Activated T-helper 17 cell treated with anti-CD3 and anti-CD28 coated beads, Interleukin-2, amount 50 U/mL, for 72 hours (primary cell): ENCODE measurements at regions not wholly inside any gene's neighbourhood (a gene's known extent, or its start where the extent isn't known, plus 50 kb on each side); places are given as distances from the start of the nearest gene placed in this dataset.
"Not testable (repeated sequence)": the region's sequence is repeated elsewhere in the genome, so short reads cannot be mapped to it uniquely, and the experiment has no call there.

Experiments used
- ATAC-seq: fragments of 150-1000 bp; cut with Tn5 transposase; replicated peaks from 2 replicates; pipeline ENCODE4 v1.10.0; 2021; ENCODE audit warnings: mild to moderate bottlenecking, moderate library complexity
- H3K27ac Mint-ChIP-seq: one replicate; pipeline ENCODE4 v1.8.0; 2022; ENCODE audit warnings: mixed read lengths
- H3K27me3 Mint-ChIP-seq: one replicate; pipeline ENCODE4 v1.8.0; 2022; ENCODE audit warnings: mixed read lengths
- H3K36me3 Mint-ChIP-seq: one replicate; pipeline ENCODE4 v1.8.0; 2022; ENCODE audit warnings: low read depth, mild to moderate bottlenecking, mixed read lengths
- H3K4me1 Mint-ChIP-seq: one replicate; pipeline ENCODE4 v1.8.0; 2022; ENCODE audit warnings: mixed read lengths
- H3K4me3 Mint-ChIP-seq: one replicate; pipeline ENCODE4 v1.8.0; 2022; ENCODE audit warnings: mild to moderate bottlenecking, mixed read lengths
- H3K9me3 Mint-ChIP-seq: one replicate; pipeline ENCODE4 v1.8.0; 2022; ENCODE audit warnings: mixed read lengths

DNA sequence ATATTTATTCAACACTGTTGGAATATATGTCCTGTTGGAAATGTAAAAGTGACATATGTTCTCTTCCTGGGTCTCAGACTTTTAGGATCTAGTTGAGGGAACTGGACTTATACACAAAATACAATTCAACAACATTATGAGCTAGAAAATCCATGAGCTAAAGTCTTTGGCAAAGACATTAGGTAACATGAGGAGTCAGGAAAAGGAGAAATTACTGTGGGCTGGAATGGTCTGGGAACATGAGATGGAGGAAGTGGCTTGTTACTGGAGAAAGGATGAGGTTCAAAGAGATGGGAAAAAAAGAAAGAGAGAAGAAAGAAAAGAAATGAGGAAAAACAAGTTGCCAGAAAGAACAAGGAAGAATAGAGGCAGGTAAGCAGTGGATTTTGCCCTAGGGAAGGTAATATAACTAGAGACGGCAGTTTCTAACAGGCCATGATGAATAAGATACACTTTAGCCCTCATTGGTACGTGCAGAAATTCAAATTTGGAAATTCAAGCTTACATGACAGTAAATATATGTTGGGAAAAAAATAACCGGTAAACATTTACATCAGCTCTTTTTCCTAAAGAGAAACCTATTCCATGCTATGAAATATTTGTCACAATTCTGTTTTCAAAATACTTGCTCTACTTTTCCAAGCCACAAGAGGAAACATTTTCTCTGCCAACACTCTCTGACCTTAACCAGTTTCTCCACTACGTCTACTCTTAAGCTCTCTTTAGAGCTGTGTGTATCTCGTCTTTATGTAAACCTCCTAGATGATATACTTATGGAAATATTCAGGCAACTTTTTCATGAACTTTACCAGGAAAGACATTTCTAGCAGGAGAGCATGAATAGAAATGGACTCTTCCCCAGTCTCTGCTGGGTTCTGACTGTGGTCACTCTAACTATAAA lies 268.8 kb upstream of the BTG1 start:
- Mint-ChIP-seq H3K4me1 (peaks cover 8% of the 10 kb centered on the region), H3K36me3 (no peaks in the 10 kb centered on the region), H3K9me3 (peaks cover 4% of the 10 kb centered on the region), H3K4me3 (no peak overlapping the region), H3K27me3 (no peaks in the 10 kb centered on the region), H3K27ac (peak overlapping the region; percentile 10)
- ATAC-seq: no peak

GRCh38 chr12:92413286-92413685 lies 267.6 kb upstream of the BTG1 start:
- Mint-ChIP-seq H3K4me3 (no peak overlapping the region), H3K9me3 (peaks cover 4% of the 10 kb centered on the region), H3K27ac (no peak overlapping the region), H3K4me1 (peaks cover 12% of the 10 kb centered on the region), H3K27me3 (no peaks in the 10 kb centered on the region), H3K36me3 (no peaks in the 10 kb centered on the region)
- ATAC-seq: no peak

- no peak for ATAC-seq
- H3K4me1 Mint-ChIP-seq: peaks cover 17% of the 10 kb centered on the region
- peaks cover 4% of the 10 kb centered on the region for H3K9me3 Mint-ChIP-seq
- H3K4me3 Mint-ChIP-seq: no peak overlapping the region
- no peaks in the 10 kb centered on the region for H3K36me3 Mint-ChIP-seq
- H3K27me3 Mint-ChIP-seq: no peaks in the 10 kb centered on the region
- H3K27ac Mint-ChIP-seq: no peak overlapping the region
Measured at GRCh38 chr12:92412856-92413255, 267.2 kb upstream of the BTG1 start.

GRCh38 chr12:92411687-92412086 lies 266.0 kb upstream of the BTG1 start:
- Mint-ChIP-seq H3K4me1 (peaks cover 10% of the 10 kb centered on the region), H3K27me3 (no peaks in the 10 kb centered on the region), H3K36me3 (no peaks in the 10 kb centered on the region), H3K27ac (no peak overlapping the region), H3K9me3 (no peaks in the 10 kb centered on the region), H3K4me3 (no peak overlapping the region)
- ATAC-seq: no peak

DNA sequence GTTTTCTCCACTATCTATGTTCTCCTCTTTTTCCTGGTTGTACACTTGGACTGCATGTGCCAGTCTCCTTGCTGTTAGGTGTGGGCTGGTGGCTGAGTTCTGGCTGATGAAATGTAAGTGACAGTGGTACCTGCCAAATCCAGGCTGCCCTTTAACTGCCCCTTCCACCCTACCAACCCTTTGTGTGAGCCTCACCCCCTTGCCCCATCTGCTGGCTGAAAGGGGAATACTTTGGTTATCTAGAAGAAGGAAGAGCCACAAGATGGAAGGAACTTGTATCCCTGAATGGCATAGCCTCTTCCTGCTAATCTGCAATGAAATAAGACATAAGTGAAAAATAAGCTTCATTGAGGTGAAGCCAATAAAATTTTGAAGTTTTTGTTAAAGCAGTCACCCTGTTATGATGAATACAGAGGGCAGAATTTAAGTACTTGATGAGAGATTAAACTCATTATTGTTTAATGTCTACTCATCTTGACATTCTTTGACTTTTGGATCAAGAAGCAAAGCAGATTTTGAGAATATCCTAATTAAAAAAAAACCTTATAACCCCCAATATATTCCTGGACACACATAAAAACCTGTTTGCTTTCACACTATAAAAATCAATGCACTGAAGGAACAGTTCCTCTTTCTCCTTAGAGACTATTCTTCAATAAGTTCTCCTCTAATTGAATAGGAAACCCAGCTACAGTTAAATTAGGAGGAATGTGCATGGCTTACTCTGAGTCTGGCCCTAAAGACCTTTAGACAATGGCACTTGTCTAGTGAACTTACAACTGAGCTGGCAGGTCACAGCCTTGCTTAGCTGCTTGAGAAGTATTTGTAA lies 262.6 kb upstream of the BTG1 start:
- peak overlapping the region; percentile 1 for H3K4me3 Mint-ChIP-seq
- H3K9me3 Mint-ChIP-seq: no peaks in the 10 kb centered on the region
- peak overlapping the region; percentile 26 for H3K27ac Mint-ChIP-seq
- H3K4me1 Mint-ChIP-seq: peaks cover 31% of the 10 kb centered on the region
- H3K36me3 Mint-ChIP-seq: peaks cover 6% of the 10 kb centered on the region
- no peaks in the 10 kb centered on the region for H3K27me3 Mint-ChIP-seq
- ATAC-seq: peak; percentile 48

DNA sequence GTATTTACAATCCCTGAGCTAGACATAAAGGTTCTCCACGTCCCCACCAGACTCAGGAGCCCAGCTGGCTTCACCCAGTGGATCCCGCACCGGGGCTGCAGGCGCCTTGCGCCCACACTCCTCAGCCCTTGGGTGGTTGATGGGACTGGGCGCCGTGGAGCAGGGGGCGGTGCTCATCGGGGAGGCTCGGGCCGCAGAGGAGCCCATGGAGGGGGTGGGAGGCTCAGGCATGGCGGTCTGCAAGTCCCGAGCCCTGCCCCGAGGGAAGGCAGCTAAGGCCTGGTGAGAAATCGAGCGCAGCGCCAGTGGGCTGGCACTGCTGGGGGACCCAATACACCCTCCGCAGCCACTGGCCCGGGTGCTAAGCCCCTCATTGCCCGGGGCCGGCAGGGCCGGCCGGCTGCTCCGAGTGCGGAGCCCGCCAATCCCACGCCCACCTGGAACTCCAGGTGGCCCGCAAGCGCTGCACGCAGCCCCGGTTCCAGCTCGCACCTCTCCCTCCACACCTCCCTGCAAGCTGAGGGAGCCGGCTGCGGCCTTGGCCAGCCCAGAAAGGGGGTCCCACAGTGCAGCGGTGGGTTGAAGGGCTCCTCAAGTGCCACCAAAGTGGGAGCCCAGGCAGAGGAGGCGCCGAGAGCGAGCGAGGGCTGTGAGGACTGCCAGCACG lies 260.9 kb upstream of the BTG1 start:
- peaks cover 46% of the 10 kb centered on the region for H3K4me1 Mint-ChIP-seq
- not testable (repeated sequence) for H3K27ac Mint-ChIP-seq, ATAC-seq, H3K9me3 Mint-ChIP-seq, H3K36me3 Mint-ChIP-seq, H3K27me3 Mint-ChIP-seq
- peak overlapping the region; percentile 84 for H3K4me3 Mint-ChIP-seq

- H3K36me3 Mint-ChIP-seq, ATAC-seq, H3K9me3 Mint-ChIP-seq, H3K27me3 Mint-ChIP-seq: not testable (repeated sequence)
- Mint-ChIP-seq H3K27ac (peak overlapping the region; percentile 96), H3K4me3 (peak overlapping the region; percentile 84), H3K4me1 (peaks cover 53% of the 10 kb centered on the region)
Measured at GRCh38 chr12:92405801-92406251, 260.2 kb upstream of the BTG1 start.

- Mint-ChIP-seq H3K36me3 (peaks cover 6% of the 10 kb centered on the region), H3K27me3 (no peaks in the 10 kb centered on the region), H3K27ac (peak overlapping the region; percentile 96), H3K9me3 (no peaks in the 10 kb centered on the region), H3K4me1 (peaks cover 59% of the 10 kb centered on the region), H3K4me3 (peak overlapping the region; percentile 84)
- ATAC-seq: no peak
Measured at GRCh38 chr12:92404921-92405320, 259.3 kb upstream of the BTG1 start.

DNA sequence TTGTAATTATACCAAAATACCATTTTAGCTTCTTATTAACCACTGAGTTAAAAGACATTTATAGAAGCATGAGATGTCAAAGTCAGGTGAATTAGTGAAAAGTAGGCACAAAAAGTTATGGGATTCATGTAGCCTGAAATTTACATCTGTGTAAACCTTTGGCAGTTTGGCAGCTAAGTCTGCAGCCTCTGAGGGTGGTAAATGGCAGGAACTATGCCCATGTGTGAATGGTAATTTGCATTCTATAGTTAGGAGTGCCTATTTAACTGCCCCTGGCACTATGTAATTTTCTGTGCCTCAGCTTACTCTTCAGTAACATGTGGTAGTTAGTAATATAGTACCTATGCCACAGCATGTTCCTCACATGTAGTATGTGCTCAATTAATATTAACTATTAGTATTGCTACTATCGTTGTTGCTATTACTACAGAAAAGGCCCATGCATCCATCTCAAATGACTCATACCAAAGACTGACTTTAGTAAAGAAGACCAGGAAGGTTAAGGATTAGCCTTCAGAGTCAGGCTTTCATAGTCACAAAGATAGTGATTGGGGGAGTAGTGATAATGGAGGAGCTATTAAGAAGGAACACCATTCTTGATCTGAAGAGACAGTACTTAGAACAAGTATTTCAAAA lies 258.7 kb upstream of the BTG1 start:
- H3K27me3 Mint-ChIP-seq: no peaks in the 10 kb centered on the region
- H3K4me1 Mint-ChIP-seq: peaks cover 65% of the 10 kb centered on the region
- H3K27ac Mint-ChIP-seq: peak overlapping the region; percentile 96
- peak overlapping the region; percentile 84 for H3K4me3 Mint-ChIP-seq
- H3K36me3 Mint-ChIP-seq: peaks cover 6% of the 10 kb centered on the region
- ATAC-seq: no peak
- no peaks in the 10 kb centered on the region for H3K9me3 Mint-ChIP-seq

GRCh38 chr12:92403210-92404175 lies 257.8 kb upstream of the BTG1 start:
- peaks cover 6% of the 10 kb centered on the region for H3K36me3 Mint-ChIP-seq
- H3K4me1 Mint-ChIP-seq: peaks cover 71% of the 10 kb centered on the region

DNA sequence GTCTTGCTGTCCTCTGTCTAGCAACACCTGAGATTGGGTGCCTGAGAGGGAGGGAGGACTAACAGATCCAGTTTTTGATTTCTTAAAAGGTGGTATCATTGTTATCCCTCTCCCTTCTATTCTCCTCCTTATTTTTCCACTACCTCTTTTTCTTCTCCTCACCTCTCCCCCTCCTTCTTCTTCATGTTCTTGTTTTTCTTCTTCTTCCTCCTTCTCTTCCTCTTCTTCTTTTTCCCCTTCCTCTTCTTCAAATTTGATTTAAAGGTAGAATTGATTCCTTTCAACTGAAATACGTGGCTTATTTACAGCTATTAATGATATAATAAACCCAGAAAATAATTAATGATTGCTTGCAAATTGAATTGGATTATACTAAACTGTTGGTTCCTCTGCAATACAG lies 256.8 kb upstream of the BTG1 start:
- Mint-ChIP-seq H3K27ac (peak overlapping the region; percentile 96), H3K4me3 (peak overlapping the region; percentile 84), H3K36me3 (peaks cover 6% of the 10 kb centered on the region), H3K9me3 (no peaks in the 10 kb centered on the region), H3K27me3 (no peaks in the 10 kb centered on the region), H3K4me1 (peaks cover 75% of the 10 kb centered on the region)
- no peak for ATAC-seq

More at GRCh38 chr12:92403210-92404175, 257.8 kb upstream of the BTG1 start:
- H3K27me3 Mint-ChIP-seq: no peaks in the 10 kb centered on the region
- peak overlapping the region; percentile 84 for H3K4me3 Mint-ChIP-seq
- peak; percentile 80 for ATAC-seq
- no peaks in the 10 kb centered on the region for H3K9me3 Mint-ChIP-seq
- H3K27ac Mint-ChIP-seq: peak overlapping the region; percentile 96

DNA sequence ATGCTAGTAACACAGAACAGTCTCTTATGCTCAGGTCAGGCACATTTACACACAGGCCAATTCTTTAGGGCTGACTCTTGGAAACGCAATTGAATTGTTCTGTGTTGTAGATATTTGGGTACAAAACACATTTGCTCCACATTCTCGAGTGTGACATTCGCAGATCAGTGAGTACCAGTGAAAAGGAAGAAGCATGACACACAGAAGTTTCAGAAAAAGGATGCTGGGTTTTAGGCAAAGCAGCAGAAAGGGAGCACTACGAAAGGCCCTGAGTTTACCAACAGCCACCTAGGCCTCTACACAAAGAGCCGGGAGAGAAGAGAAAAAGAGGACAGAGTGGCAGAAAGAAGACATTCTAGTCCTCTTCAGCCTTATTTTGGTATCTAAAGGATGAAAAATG lies 254.4 kb upstream of the BTG1 start:
- H3K9me3 Mint-ChIP-seq: peaks cover 3% of the 10 kb centered on the region
- H3K27ac Mint-ChIP-seq: peak overlapping the region; percentile 96
- no peaks in the 10 kb centered on the region for H3K27me3 Mint-ChIP-seq
- H3K4me1 Mint-ChIP-seq: peaks cover 89% of the 10 kb centered on the region
- peak; percentile 38 for ATAC-seq
- H3K36me3 Mint-ChIP-seq: peaks cover 6% of the 10 kb centered on the region
- H3K4me3 Mint-ChIP-seq: peak overlapping the region; percentile 84
